AG04450 (cell line): ENCODE measurements at regions not wholly inside any gene's neighbourhood (a gene's known extent, or its start where the extent isn't known, plus 50 kb on each side); places are given as distances from the start of the nearest gene placed in this dataset.

Source experiments
- CTCF ChIA-PET: fragments of 300-600, 350-600 bp; formaldehyde crosslinking; extraction: SDS; loops from one replicate; lab custom pipeline; 2022; ENCODE audit warnings: antibody characterized with exemption, inconsistent platforms; lab: Charles Lee
- POLR2A ChIA-PET: fragments of 350-600 bp; formaldehyde crosslinking; extraction: SDS; loops from one replicate; lab custom pipeline; 2021; ENCODE audit warnings: antibody characterized with exemption, inconsistent platforms; lab: Yijun Ruan, JAX
- DNase-seq: peaks from one replicate; pipeline ENCODE4 v3.0.0-alpha.2; 2011; ENCODE audit warnings: low read depth, low spot score
- H3K27ac ChIP-seq: one replicate; pipeline ENCODE4 v1.5.1; 2012; ENCODE audit warnings: low read depth, low read length, control low read depth
- H3K27me3 ChIP-seq: one replicate; pipeline ENCODE4 v1.6.0; 2012; ENCODE audit warnings: low read length; ENCODE audit not compliant: control insufficient read depth, insufficient read depth
- H3K4me3 ChIP-seq: 2 replicates; pipeline ENCODE4 v1.5.1; 2011; ENCODE audit warnings: mild to moderate bottlenecking, low read depth, low read length, control low read depth
- H3K9me3 ChIP-seq: 2 replicates; pipeline ENCODE4 v1.5.1; 2012; ENCODE audit warnings: low read length; ENCODE audit not compliant: control insufficient read depth, insufficient read depth
- CTCF ChIP-seq: IDR thresholded peaks from 2 replicates; pipeline ENCODE4 v1.5.1; 2011; ENCODE audit warnings: low read depth, low read length, control low read depth, inconsistent platforms

GRCh38 chr10:65328486-65328885 is 1597.3 kb upstream of the LRRTM3 start:
- no peak overlapping the region for H3K27ac ChIP-seq
- ChIA-PET CTCF (no interaction called here), POLR2A (no interaction called here)

DNA sequence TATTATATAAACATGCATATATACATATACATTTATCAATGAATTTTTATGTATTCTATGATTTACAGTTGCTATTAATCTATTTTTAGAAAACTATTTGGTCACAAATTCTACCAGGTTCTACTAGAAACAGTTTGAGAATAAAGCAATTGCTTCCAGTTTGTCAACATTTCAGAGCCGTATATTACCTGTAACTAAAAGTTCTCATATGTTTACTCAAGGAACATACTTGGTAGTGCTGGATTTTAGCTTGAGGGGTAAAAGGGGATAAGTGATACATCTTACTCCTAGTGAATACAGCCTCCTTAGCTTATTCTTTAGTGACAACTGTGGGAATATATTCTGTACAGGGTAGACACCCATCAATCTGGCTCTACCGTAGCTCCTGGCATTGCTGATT is 1590.5 kb upstream of the LRRTM3 start:
- H3K27ac ChIP-seq, result no peak overlapping the region
- ChIA-PET POLR2A (no interaction called here), CTCF (no interaction called here)

More at GRCh38 chr10:65328486-65328885, 1597.3 kb upstream of the LRRTM3 start:
- DNase-seq, result no peak
- TF ChIP-seq CTCF, result no peak
- Histone ChIP-seq H3K27me3 (no peaks in the 10 kb centered on the region), H3K4me3 (no peak overlapping the region), H3K9me3 (no peaks in the 10 kb centered on the region)

DNA sequence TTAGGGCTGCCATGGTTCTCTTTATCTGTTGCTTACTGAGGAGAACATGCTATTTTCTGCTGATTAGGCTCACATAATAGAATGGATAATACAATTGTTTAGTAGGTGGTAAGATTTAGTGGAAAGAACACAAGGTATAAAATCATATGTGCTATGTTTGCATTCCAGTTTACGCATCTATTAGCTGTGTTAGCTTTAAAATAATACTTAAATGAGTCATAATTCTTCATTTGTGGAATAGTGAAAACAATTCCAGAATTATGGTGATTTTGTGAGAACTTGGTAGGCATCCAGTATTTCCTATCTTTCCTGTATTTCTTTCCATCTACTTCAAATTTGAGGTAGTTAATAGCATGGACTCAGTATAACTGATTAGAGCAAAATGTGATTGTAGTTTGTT is 1585.5 kb upstream of the LRRTM3 start:
- no peak overlapping the region for H3K27ac ChIP-seq

More for the DNA sequence above, 1590.5 kb upstream of the LRRTM3 start:
- Histone ChIP-seq H3K9me3 (no peaks in the 10 kb centered on the region), H3K4me3 (no peak overlapping the region), H3K27me3 (no peaks in the 10 kb centered on the region)
- TF ChIP-seq CTCF, result no peak
- DNase-seq, result no peak

DNA sequence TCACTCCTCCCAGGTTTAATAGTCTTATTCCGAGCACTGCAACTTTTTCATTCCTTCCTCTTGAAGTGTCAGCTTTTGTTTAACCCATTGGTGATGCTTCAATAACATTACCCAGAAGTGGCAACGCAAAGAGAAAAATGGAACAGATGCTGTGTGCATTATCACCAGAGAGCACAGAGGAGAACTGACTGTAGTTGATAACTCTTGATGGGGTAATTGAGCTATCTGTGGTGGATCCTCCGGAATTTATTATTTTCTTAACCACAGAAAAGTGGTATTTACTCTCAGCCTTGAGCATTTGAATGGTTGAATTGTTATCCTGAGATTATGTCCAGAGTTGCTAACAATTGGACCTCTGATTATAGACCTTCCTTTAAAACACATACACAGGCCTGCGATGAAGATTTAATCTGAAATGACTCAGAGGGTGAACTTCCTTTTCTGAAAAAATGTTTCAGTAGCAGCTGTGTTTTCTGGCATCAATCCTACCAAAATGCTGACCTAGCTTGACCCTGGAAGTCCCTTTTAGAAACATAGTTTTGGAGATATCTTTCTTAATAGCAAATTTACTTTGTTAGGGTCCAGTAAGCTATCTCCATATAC is 1584.4 kb upstream of the LRRTM3 start:
- no peaks in the 10 kb centered on the region for H3K27me3 ChIP-seq
- CTCF ChIA-PET, result no interaction called here
- no peaks in the 10 kb centered on the region for H3K9me3 ChIP-seq
- TF ChIP-seq CTCF, result no peak
- DNase-seq, result no peak
- POLR2A ChIA-PET, result no interaction called here
- no peak overlapping the region for H3K4me3 ChIP-seq
- H3K27ac ChIP-seq, result no peak overlapping the region

More for the DNA sequence above, 1585.5 kb upstream of the LRRTM3 start:
- Histone ChIP-seq H3K4me3 (no peak overlapping the region), H3K27me3 (no peaks in the 10 kb centered on the region), H3K9me3 (no peaks in the 10 kb centered on the region)
- DNase-seq, result no peak
- no peak for TF ChIP-seq CTCF
- ChIA-PET CTCF (no interaction called here), POLR2A (no interaction called here)

DNA sequence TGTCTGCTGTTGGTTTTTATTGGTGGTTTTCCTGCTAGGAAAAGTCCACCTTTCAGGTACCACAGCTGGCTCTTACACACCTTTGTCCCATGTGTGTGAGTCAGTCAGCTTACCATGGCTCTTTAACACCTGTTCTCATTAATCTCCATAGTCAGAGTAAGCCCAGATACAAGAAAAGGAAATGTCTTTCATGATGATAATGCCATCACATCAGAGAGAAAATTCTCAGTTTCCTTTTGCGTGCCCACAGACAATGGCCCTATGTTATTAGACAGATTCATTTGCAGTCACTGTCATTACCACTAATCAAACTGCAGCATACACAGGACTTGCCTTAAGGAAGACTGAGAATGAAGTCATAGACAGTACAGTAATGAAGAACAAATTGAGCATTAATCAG is 1583.6 kb upstream of the LRRTM3 start:
- Histone ChIP-seq H3K27me3 (no peaks in the 10 kb centered on the region), H3K9me3 (no peaks in the 10 kb centered on the region), H3K4me3 (no peak overlapping the region), H3K27ac (no peak overlapping the region)
- ChIA-PET CTCF (no interaction called here), POLR2A (no interaction called here)
- DNase-seq, result no peak
- TF ChIP-seq CTCF, result no peak
